ENCODE measurements at regions not wholly inside any gene's neighbourhood (a gene's known extent, or its start where the extent isn't known, plus 50 kb on each side); places are given as distances from the start of the nearest gene placed in this dataset.

GRCh38 chr10:43796781-43797180, 148.1 kb upstream of the ZNF32 start:
- Histone ChIP-seq H3K56ac (replicated peaks; ENCODE audit: insufficient read length, low read depth, low read length) (no peak overlapping the region), H3K23me2 (ENCODE audit: low read depth, low read length) (no peaks in the 10 kb centered on the region; the same call in 1 of the 2 replicates), H4K91ac (replicated peaks; ENCODE audit: insufficient read length, low read length) (no peak overlapping the region), H3K4me3 (ENCODE audit: extremely low read depth in 1 of 4, insufficient read depth in 2 of 4, low read depth in 3 of 4, low read length in 4 of 4) (no peak overlapping the region), H3K9ac (replicated peaks in 1 of 4; ENCODE audit: extremely low read depth in 1 of 4, low read depth in 3 of 4, low read length in 3 of 4) (no peak overlapping the region), H4K20me1 (replicated peaks in 1 of 2; ENCODE audit: control insufficient read depth in 1 of 2, insufficient read depth in 2 of 2, low read length in 2 of 2) (no peaks in the 10 kb centered on the region), H3K27me3 (replicated peaks in 1 of 4; ENCODE audit: control insufficient read depth in 3 of 4, extremely low read depth in 1 of 4, insufficient read depth in 3 of 4, low read length in 3 of 4) (no peaks in the 10 kb centered on the region), H3K4me2 (ENCODE audit: insufficient read depth in 1 of 2, low read depth in 2 of 2, low read length in 2 of 2) (no peak overlapping the region), H2AK5ac (ENCODE audit: low read depth, low read length) (no peak overlapping the region), H2AFZ (ENCODE audit: low read length) (no peak overlapping the region), H4K5ac (ENCODE audit: insufficient read length, low read depth, low read length) (no peak overlapping the region), H3K79me2 (ENCODE audit: control insufficient read depth in 1 of 2, insufficient read depth in 2 of 2, low read length in 2 of 2) (no peaks in the 10 kb centered on the region), H3K27ac (ENCODE audit: low read depth, low read length) (no peak overlapping the region), H2BK15ac (ENCODE audit: low read length) (no peak overlapping the region), H2BK12ac (ENCODE audit: low read depth, low read length) (no peak overlapping the region), H2BK120ac (replicated peaks; ENCODE audit: low read depth, low read length) (no peak overlapping the region), H3K9me3 (ENCODE audit: insufficient read depth in 2 of 2, low read depth in 1 of 2, low read length in 1 of 2) (no peaks in the 10 kb centered on the region; a peak in 1 of 4 replicates), H4K8ac (ENCODE audit: extremely low read depth, insufficient read depth, low read length) (no peak overlapping the region), H3K36me3 (ENCODE audit: control insufficient read depth in 2 of 4, insufficient read depth in 4 of 4, low read length in 3 of 4) (no peaks in the 10 kb centered on the region; a peak in 1 of 8 replicates), H3K4me1 (replicated peaks in 1 of 4; ENCODE audit: control insufficient read depth in 3 of 4, insufficient read depth in 4 of 4, low read length in 3 of 4) (no peaks in the 10 kb centered on the region), H3K23ac (ENCODE audit: insufficient read length) (no peak overlapping the region), H3K18ac (ENCODE audit: extremely low read depth, low read length) (no peak overlapping the region), H3K4ac (replicated peaks; ENCODE audit: insufficient read length, low read depth, low read length) (no peak overlapping the region), H2BK5ac (ENCODE audit: low read depth, low read length) (no peak overlapping the region), H2BK20ac (ENCODE audit: low read length) (no peak overlapping the region), H3K14ac (ENCODE audit: insufficient read length) (no peak overlapping the region), H3K79me1 (ENCODE audit: low read depth, low read length) (no peaks in the 10 kb centered on the region)
- TF ChIP-seq TAF7 (optimal IDR thresholded peaks at IDR 0.05; ENCODE audit: borderline replicate concordance, low read depth, low read length) (no peak), RFX5 (IDR thresholded peaks at IDR 0.05; ENCODE audit: borderline replicate concordance, low read depth, low read length) (no peak), POU5F1 (IDR thresholded peaks at IDR 0.05; ENCODE audit: low read depth, low read length) (no peak), NANOG (IDR thresholded peaks at IDR 0.05; ENCODE audit: insufficient read depth, low read depth, low read length, poor library complexity, severe bottlenecking) (no peak)
- FAIRE-seq: no peak
- no peak for DNase-seq (ENCODE audit: low read depth in 1 of 2, low spot score in 2 of 2)
- ChIA-PET CTCF (ENCODE audit: partially characterized antibody) (no interaction called here), POLR2A (ENCODE audit: partially characterized antibody) (no interaction called here)

Data from H1 (cell line).